SK-N-SH treated with all-trans-retinoic acid at 6 μM for 48 hours (cell line): ENCODE measurements at regions not wholly inside any gene's neighbourhood (a gene's known extent, or its start where the extent isn't known, plus 50 kb on each side); places are given as distances from the start of the nearest gene placed in this dataset.
"Not testable (repeated sequence)": the region's sequence is repeated elsewhere in the genome, so short reads cannot be mapped to it uniquely, and the experiment has no call there.

ENCODE experiments used
- ATAC-seq: fragments of 200-7000 bp; cut with Tn5 transposase; 3 replicates; pipeline ENCODE4 v1.9.1; 2020; ENCODE audit warnings: mild to moderate bottlenecking, moderate library complexity
- ARNTL ChIP-seq: fragments of 450-650 bp; formaldehyde crosslinking; IDR thresholded peaks from 2 replicates; pipeline ENCODE4 v1.5.0; 2020; ENCODE audit warnings: low read depth, mild to moderate bottlenecking, moderate library complexity, borderline replicate concordance
- ESRRG ChIP-seq: fragments of 250-450 bp; sonication (Bioruptor Pico); IDR thresholded peaks from 2 replicates; pipeline ENCODE4 v1.6.1; 2021; ENCODE audit warnings: mild to moderate bottlenecking
- GLIS3 ChIP-seq: fragments of 250-450 bp; sonication (Bioruptor Pico); IDR thresholded peaks from 2 replicates; pipeline ENCODE4 v1.5.0; 2020; ENCODE audit warnings: mild to moderate bottlenecking, moderate library complexity
- ISL1 ChIP-seq: fragments of 250-450 bp; sonication (Bioruptor Pico); IDR thresholded peaks from 2 replicates; pipeline ENCODE4 v2.1.2; 2022; ENCODE audit warnings: mild to moderate bottlenecking, moderate library complexity
- OSR1 ChIP-seq: fragments of 250-450 bp; sonication (Bioruptor Pico); IDR thresholded peaks from 2 replicates; pipeline ENCODE4 v1.8.0; 2022; ENCODE audit warnings: moderate library complexity, mild to moderate bottlenecking, inconsistent platforms
- PATZ1 ChIP-seq: fragments of 250-450 bp; sonication (Bioruptor Pico); IDR thresholded peaks from 2 replicates; pipeline ENCODE4 v1.8.0; 2020; ENCODE audit warnings: mild to moderate bottlenecking, moderate library complexity, borderline replicate concordance
- PPARA ChIP-seq: fragments of 250-450 bp; sonication (Bioruptor Pico); IDR thresholded peaks from 2 replicates; pipeline ENCODE4 v1.5.0; 2020; ENCODE audit warnings: mild to moderate bottlenecking, borderline replicate concordance
- RARB ChIP-seq: fragments of 250-450 bp; sonication (Bioruptor Pico); IDR thresholded peaks from 2 replicates; pipeline ENCODE4 v1.8.0; 2021; ENCODE audit warnings: mild to moderate bottlenecking, moderate library complexity
- SNAI2 ChIP-seq: fragments of 250-450 bp; sonication (Bioruptor Pico); IDR thresholded peaks from 2 replicates; pipeline ENCODE4 v1.5.0; 2020; ENCODE audit warnings: mild to moderate bottlenecking, moderate library complexity
- TCF4 ChIP-seq: fragments of 250-450 bp; sonication (Bioruptor Pico); IDR thresholded peaks from 2 replicates; pipeline ENCODE4 v1.8.0; 2021; ENCODE audit warnings: mild to moderate bottlenecking, moderate library complexity, borderline replicate concordance
- ZC3H10 ChIP-seq: fragments of 250-450 bp; sonication (Bioruptor Pico); IDR thresholded peaks from 2 replicates; pipeline ENCODE4 v1.5.1; 2021; ENCODE audit warnings: mild to moderate bottlenecking, moderate library complexity
- ZFP3 ChIP-seq: fragments of 250-450 bp; sonication (Bioruptor Pico); IDR thresholded peaks from 2 replicates; pipeline ENCODE4 v1.5.0; 2020; ENCODE audit warnings: mild to moderate bottlenecking, moderate library complexity
- ZFP30 ChIP-seq: fragments of 450-650 bp; formaldehyde crosslinking; IDR thresholded peaks from 2 replicates; pipeline ENCODE4 v1.5.0; 2022; ENCODE audit warnings: mild to moderate bottlenecking, moderate library complexity
- ZNF565 ChIP-seq: fragments of 450-650 bp; formaldehyde crosslinking; conservative IDR thresholded peaks from 2 replicates; pipeline ENCODE4 v1.5.0; 2020; ENCODE audit warnings: low read depth, mild to moderate bottlenecking, moderate library complexity
- ZNF70 ChIP-seq: fragments of 450-650 bp; formaldehyde crosslinking; IDR thresholded peaks from 2 replicates; pipeline ENCODE4 v1.5.0; 2020; ENCODE audit warnings: mild to moderate bottlenecking, moderate library complexity
- ZNF8 ChIP-seq: fragments of 450-650 bp; formaldehyde crosslinking; IDR thresholded peaks from 2 replicates; pipeline ENCODE4 v1.5.0; 2020; ENCODE audit warnings: mild to moderate bottlenecking, moderate library complexity
- TF ChIP-seq, protein P1 (sequence below): fragments of 250-450 bp; sonication (Bioruptor Pico); IDR thresholded peaks from 2 replicates; pipeline ENCODE4 v1.8.0; 2021; ENCODE audit warnings: low read depth, mild to moderate bottlenecking, moderate library complexity, borderline replicate concordance
- TF ChIP-seq, protein P2 (sequence below): fragments of 250-450 bp; sonication (Bioruptor Pico); IDR thresholded peaks from 2 replicates; pipeline ENCODE4 v1.5.0; 2020; ENCODE audit warnings: mild to moderate bottlenecking, moderate library complexity
- TF ChIP-seq, protein P3 (sequence below): fragments of 250-450 bp; sonication (Bioruptor Pico); IDR thresholded peaks from 2 replicates; pipeline ENCODE4 v1.5.1; 2020; ENCODE audit warnings: low read depth, mild to moderate bottlenecking, moderate library complexity
- TF ChIP-seq, protein P4 (sequence below): fragments of 250-450 bp; sonication (Bioruptor Pico); IDR thresholded peaks from 2 replicates; pipeline ENCODE4 v1.5.1; 2021; ENCODE audit warnings: mild to moderate bottlenecking, moderate library complexity

DNA sequence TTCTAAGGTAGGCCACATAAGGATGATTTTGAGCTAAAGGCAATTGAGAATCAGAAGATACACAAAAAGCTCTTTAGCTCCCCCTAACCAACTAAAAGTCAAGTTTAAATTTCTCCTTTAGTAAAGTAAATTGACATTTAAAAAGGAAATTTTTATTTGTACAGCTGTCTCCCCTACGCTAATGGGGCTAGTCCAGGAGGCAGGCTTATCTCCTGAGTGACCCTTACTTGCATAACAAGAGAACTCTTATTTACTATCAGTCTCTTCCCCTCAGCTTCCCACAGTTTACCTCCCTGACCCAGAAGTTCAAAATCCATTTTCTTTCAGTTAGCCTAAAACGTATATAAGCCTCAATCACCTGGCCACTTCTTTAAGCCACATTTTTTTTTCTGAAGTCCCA lies 1002.8 kb upstream of the NRXN1 start:
- no peak for ATAC-seq
- TF ChIP-seq GLIS3 (CRISPR knock-in tag) = no peak
- no peak for TF ChIP-seq TCF4 (CRISPR knock-in tag)
- TF ChIP-seq ZNF565 (CRISPR knock-in tag) = no peak
- no peak for TF ChIP-seq RARB
- no peak for TF ChIP-seq ESRRG (CRISPR knock-in tag)
- TF ChIP-seq ZFP3 (CRISPR knock-in tag) = no peak
- TF ChIP-seq, protein P1, sequence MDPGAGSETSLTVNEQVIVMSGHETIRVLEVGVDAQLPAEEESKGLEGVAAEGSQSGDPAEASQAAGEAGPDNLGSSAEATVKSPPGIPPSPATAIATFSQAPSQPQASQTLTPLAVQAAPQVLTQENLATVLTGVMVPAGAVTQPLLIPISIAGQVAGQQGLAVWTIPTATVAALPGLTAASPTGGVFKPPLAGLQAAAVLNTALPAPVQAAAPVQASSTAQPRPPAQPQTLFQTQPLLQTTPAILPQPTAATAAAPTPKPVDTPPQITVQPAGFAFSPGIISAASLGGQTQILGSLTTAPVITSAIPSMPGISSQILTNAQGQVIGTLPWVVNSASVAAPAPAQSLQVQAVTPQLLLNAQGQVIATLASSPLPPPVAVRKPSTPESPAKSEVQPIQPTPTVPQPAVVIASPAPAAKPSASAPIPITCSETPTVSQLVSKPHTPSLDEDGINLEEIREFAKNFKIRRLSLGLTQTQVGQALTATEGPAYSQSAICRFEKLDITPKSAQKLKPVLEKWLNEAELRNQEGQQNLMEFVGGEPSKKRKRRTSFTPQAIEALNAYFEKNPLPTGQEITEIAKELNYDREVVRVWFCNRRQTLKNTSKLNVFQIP = no peak
- TF ChIP-seq ZC3H10 = no peak
- no peak for TF ChIP-seq SNAI2 (CRISPR knock-in tag)
- no peak for TF ChIP-seq PATZ1 (CRISPR knock-in tag)
- TF ChIP-seq, protein P2, sequence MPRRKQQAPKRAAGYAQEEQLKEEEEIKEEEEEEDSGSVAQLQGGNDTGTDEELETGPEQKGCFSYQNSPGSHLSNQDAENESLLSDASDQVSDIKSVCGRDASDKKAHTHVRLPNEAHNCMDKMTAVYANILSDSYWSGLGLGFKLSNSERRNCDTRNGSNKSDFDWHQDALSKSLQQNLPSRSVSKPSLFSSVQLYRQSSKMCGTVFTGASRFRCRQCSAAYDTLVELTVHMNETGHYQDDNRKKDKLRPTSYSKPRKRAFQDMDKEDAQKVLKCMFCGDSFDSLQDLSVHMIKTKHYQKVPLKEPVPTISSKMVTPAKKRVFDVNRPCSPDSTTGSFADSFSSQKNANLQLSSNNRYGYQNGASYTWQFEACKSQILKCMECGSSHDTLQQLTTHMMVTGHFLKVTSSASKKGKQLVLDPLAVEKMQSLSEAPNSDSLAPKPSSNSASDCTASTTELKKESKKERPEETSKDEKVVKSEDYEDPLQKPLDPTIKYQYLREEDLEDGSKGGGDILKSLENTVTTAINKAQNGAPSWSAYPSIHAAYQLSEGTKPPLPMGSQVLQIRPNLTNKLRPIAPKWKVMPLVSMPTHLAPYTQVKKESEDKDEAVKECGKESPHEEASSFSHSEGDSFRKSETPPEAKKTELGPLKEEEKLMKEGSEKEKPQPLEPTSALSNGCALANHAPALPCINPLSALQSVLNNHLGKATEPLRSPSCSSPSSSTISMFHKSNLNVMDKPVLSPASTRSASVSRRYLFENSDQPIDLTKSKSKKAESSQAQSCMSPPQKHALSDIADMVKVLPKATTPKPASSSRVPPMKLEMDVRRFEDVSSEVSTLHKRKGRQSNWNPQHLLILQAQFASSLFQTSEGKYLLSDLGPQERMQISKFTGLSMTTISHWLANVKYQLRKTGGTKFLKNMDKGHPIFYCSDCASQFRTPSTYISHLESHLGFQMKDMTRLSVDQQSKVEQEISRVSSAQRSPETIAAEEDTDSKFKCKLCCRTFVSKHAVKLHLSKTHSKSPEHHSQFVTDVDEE (CRISPR knock-in tag) = no peak
- no peak for TF ChIP-seq OSR1 (CRISPR knock-in tag)
- TF ChIP-seq ISL1 = no peak

DNA sequence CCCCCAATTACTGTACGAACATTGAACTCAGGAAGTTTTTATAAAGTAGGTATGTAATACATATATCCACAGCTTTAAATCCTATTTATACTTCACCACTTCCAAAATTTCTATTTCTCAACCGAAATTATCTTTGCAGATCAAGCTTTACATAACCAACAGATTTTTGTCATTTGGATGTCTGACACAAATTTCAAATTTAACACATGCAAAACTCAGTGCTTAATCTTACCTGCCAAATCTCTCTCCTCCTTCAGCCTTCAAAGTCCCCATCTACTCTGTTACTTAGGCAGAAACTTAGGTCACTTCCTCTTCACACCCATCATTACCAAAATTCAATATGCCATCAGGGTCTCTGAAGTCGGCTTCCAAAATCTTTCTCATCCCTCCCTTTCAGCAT lies 990.1 kb upstream of the NRXN1 start:
- ATAC-seq = no peak
- TF ChIP-seq, protein P3, sequence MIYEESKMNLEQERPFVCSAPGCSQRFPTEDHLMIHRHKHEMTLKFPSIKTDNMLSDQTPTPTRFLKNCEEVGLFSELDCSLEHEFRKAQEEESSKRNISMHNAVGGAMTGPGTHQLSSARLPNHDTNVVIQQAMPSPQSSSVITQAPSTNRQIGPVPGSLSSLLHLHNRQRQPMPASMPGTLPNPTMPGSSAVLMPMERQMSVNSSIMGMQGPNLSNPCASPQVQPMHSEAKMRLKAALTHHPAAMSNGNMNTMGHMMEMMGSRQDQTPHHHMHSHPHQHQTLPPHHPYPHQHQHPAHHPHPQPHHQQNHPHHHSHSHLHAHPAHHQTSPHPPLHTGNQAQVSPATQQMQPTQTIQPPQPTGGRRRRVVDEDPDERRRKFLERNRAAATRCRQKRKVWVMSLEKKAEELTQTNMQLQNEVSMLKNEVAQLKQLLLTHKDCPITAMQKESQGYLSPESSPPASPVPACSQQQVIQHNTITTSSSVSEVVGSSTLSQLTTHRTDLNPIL (CRISPR knock-in tag) = no peak
- TF ChIP-seq ESRRG (CRISPR knock-in tag) (no peak), SNAI2 (CRISPR knock-in tag) (no peak), ZNF8 (CRISPR knock-in tag) (no peak), RARB (no peak), TCF4 (CRISPR knock-in tag) (no peak), ARNTL (CRISPR knock-in tag) (no peak), ISL1 (no peak)
- TF ChIP-seq, protein P4, sequence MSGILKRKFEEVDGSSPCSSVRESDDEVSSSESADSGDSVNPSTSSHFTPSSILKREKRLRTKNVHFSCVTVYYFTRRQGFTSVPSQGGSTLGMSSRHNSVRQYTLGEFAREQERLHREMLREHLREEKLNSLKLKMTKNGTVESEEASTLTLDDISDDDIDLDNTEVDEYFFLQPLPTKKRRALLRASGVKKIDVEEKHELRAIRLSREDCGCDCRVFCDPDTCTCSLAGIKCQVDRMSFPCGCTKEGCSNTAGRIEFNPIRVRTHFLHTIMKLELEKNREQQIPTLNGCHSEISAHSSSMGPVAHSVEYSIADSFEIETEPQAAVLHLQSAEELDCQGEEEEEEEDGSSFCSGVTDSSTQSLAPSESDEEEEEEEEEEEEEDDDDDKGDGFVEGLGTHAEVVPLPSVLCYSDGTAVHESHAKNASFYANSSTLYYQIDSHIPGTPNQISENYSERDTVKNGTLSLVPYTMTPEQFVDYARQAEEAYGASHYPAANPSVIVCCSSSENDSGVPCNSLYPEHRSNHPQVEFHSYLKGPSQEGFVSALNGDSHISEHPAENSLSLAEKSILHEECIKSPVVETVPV (CRISPR knock-in tag) = no peak

DNA sequence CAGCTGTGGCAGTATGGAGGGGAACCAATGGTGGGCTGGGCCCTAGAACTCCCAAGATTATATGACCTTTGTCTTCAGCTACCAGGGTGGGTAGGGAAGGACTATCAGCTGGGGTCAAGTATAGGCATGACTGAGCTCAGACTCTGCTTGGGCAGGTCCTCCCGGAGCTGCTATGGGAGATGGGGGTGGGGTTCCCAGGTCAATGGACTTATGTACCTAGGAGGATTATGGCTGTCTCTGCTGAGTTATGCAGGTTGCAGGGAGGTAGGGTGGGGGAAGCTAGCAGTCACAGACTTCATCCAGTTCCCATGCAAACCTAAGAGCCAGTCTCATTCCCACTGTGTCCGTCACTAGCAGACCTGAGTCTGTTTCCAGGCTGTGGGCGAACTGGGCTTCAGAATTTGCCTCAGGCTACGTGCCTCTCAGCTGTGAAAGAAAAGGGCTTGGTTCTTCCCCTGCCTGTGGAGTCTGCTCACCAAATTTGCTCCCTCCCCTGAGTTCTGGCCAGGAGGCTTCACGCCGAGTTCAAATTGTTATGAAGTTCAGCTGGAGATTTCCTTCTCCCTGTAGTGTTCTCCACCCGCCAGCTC lies 985.8 kb upstream of the NRXN1 start:
- ATAC-seq = no peak
- TF ChIP-seq ZFP30 (CRISPR knock-in tag) (no peak), PPARA (CRISPR knock-in tag) (no peak), ZNF70 (no peak), ZNF8 (CRISPR knock-in tag) (no peak)
- TF ChIP-seq, all 23 proteins: peak for 0

- ATAC-seq = not testable (repeated sequence)
Measured at GRCh38 chr2:52006821-52007366, 975.0 kb upstream of the NRXN1 start.
